ENCODE measurements at regions not wholly inside any gene's neighbourhood (a gene's known extent, or its start where the extent isn't known, plus 50 kb on each side); places are given as distances from the start of the nearest gene placed in this dataset.

DNA sequence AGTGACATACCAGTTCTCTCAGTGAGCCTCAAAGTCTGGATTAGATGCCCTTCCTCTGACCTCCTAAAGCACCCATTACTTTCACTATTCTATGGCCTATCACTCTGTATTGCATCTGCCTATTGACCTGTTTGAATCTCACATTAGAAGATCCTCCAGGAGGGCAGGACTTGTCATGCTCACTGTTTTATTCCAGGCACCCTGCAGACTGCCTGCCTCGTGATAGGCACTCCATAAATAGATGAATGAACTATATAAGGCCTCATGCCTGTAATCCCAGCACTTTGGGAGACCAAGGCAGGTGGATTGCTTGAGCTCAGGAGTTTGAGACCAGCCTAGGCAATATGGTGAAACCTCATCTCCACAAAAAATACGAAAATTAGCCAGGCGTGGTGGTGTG lies 160.1 kb upstream of the CADM1 start:
- H3K27ac ChIP-seq: no peak overlapping the region
- TF ChIP-seq ZFX (IDR thresholded peaks at IDR 0.05; ENCODE audit: borderline replicate concordance): no peak
- TF ChIP-seq, protein P1, sequence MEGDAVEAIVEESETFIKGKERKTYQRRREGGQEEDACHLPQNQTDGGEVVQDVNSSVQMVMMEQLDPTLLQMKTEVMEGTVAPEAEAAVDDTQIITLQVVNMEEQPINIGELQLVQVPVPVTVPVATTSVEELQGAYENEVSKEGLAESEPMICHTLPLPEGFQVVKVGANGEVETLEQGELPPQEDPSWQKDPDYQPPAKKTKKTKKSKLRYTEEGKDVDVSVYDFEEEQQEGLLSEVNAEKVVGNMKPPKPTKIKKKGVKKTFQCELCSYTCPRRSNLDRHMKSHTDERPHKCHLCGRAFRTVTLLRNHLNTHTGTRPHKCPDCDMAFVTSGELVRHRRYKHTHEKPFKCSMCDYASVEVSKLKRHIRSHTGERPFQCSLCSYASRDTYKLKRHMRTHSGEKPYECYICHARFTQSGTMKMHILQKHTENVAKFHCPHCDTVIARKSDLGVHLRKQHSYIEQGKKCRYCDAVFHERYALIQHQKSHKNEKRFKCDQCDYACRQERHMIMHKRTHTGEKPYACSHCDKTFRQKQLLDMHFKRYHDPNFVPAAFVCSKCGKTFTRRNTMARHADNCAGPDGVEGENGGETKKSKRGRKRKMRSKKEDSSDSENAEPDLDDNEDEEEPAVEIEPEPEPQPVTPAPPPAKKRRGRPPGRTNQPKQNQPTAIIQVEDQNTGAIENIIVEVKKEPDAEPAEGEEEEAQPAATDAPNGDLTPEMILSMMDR (IDR thresholded peaks at IDR 0.05): no peak

GRCh38 chr11:115663790-115664189 lies 159.6 kb upstream of the CADM1 start:
- TF ChIP-seq, protein P1 (IDR thresholded peaks at IDR 0.05): no peak
- no peak for TF ChIP-seq ZFX (IDR thresholded peaks at IDR 0.05; ENCODE audit: borderline replicate concordance)
- no peak overlapping the region for H3K27ac ChIP-seq

DNA sequence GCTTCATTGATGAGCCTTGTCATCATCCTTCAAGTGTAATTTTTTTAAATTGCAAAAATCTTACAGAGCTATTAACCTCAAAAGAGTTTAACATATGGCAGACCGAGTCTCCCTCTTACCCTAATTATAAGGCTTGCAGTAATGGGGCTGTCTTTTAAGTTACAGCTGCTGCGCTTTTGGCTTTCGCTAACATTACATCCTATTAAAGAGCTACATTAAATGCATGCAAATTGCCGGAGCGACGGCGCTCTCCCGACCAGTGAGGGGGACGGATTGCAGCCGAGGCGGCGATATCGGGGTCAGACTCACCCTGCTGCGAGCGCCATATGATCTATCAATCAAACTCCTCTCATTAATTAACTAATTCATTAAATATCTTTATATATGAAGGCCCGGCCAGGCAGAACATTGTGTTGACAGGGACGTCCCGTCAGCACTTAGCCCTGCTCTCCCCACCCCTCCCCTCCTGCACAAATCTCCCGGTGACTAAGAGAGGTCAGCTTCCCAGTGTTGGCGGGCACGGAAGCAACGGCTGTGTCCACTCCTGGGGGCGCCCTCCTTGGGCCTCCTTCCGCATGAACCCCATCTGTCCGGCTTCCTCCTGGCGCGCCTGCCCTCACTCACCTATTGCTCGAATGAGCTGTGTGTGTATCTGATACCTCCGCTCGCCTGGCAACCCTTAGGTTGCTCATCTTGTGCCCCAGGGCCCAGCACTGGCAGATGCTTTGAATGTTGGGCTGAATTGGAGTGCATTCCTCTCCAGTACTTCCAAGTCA lies 156.0 kb upstream of the CADM1 start:
- H3K27ac ChIP-seq: no peak overlapping the region
- TF ChIP-seq ZFX (IDR thresholded peaks at IDR 0.05; ENCODE audit: borderline replicate concordance): no peak
- TF ChIP-seq, protein P1 (IDR thresholded peaks at IDR 0.05): no peak

- TF ChIP-seq ZFX (IDR thresholded peaks at IDR 0.05; ENCODE audit: borderline replicate concordance): no peak
- TF ChIP-seq, protein P1 (IDR thresholded peaks at IDR 0.05): no peak
- no peak overlapping the region for H3K27ac ChIP-seq
Measured at GRCh38 chr11:115659061-115659963, 155.1 kb upstream of the CADM1 start.

GRCh38 chr11:115657586-115657985 lies 153.4 kb upstream of the CADM1 start:
- TF ChIP-seq, protein P1 (IDR thresholded peaks at IDR 0.05): no peak
- no peak for TF ChIP-seq ZFX (IDR thresholded peaks at IDR 0.05; ENCODE audit: borderline replicate concordance)

GRCh38 chr11:115656669-115657068 lies 152.5 kb upstream of the CADM1 start:
- TF ChIP-seq, protein P1 (IDR thresholded peaks at IDR 0.05): no peak
- no peak for TF ChIP-seq ZFX (IDR thresholded peaks at IDR 0.05; ENCODE audit: borderline replicate concordance)
- no peak overlapping the region for H3K27ac ChIP-seq

More at GRCh38 chr11:115657586-115657985, 153.4 kb upstream of the CADM1 start:
- H3K27ac ChIP-seq: no peak overlapping the region

All from 22Rv1 (cell line).